HG03039 (cell line): ENCODE measurements at regions not wholly inside any gene's neighbourhood (a gene's known extent, or its start where the extent isn't known, plus 50 kb on each side); places are given as distances from the start of the nearest gene placed in this dataset.

Experiments
- ATAC-seq: cut with Tn5 transposase; IDR thresholded peaks from one replicate; pipeline ENCODE4 v1.9.1; 2021; ENCODE audit warnings: mild to moderate bottlenecking, moderate library complexity; ENCODE audit not compliant: unreplicated experiment

DNA sequence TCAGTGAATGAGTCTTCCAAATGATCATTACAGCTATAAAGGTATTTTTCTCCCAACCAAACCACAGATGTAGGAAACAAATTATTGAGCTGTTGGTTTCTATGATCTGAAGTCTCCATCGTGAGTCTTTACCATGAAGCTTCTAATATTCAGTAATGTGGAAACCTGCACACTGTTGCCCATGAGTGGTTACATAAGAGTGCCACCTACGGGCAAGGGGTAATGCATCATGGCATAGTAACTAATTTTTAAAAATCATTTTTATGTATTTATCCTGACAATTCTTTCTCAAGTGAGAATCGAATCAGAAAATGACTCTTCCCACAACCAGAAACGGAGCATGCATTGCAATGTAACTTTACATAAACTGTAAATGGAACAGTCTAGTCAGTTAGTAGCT, 282.5 kb upstream of the SMARCA2 start:
- ATAC-seq = no peak

DNA sequence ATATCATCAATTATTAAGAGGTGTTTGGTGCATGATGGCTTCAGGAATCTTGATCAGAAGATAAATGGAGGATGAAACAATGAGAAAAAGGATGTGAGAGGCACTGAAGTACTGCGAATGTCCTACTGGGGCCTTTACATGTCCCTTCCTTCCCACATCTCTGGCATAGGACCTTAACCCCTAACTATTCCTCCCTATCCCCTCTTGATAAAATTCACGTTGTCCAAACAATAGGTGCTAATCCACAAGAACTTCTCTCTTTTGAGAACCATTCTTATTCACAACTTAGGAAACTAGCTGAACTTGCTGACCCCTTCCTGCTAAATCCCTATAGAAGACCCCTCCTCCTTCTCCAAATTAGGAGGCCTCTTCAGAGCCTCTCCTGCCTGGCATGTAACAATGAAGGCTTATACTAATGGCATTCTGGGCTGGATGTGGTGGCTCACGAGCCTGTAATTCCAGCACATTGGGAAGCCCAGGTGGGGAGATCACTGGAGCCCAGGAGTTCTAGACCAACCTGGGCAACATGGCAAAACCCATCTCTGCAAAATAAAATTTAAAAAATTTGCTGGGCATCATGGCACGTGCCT, 276.5 kb upstream of the SMARCA2 start:
- ATAC-seq = no peak

DNA sequence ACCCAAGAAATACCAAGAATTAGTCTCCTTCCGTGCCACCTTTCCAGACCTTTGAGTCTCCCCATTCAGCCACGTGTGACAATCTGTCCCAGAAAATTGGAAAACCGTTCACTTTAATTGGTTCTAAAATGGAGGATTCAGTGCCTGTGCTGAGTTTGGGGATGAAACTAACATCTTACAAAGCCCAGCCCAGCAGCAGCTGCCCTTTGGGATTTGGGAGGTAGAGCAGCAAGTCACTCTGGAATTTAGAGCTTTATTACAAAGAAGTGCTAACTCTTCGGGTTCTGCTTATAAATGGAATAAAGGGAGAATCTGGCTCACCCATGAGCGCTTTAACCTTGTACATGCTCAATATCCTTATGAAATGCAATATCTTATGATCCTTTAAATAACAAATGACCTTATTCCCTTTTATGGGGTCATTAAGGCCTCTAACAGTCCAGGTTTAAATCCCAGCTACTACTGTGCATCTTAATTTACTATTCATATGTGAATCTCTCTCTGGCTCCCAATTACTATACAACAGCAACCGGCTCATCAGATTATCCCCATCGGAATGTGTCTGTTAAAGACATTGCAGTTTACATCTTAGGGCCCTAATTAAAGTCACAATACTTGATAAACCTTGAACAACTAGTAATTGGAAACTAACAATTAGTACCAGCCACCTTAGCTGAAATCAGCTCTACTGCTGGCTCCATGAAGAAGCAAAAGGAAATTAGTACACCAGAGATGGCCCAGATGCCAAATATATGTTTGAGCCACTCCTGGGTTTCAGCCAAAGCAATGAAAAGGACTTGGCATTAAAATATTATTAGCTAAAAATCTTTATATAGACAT, 271.8 kb upstream of the SMARCA2 start:
- ATAC-seq = no peak

DNA sequence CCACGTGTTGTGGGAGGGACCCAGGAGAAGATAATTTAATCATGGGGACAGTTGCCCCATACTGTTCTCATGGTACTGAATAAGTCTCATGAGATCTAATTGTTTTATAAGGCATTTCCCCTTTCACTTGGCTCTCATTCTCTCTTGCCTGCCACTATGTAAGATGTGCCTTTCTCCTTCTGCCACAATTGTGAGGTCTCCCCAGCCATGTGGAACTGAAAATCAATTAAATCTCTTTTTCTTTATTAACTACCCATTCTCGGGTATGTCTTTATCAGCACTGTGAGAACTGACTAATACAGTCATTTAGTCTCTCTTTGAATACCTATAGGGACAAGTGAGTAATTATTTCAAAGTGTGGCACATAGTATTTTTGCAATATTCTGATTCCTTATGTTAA, 269.2 kb upstream of the SMARCA2 start:
- no peak for ATAC-seq

GRCh38 chr9:1747417-1747967, 267.7 kb upstream of the SMARCA2 start:
- ATAC-seq = peak; percentile 51

GRCh38 chr9:1748407-1748806, 266.7 kb upstream of the SMARCA2 start:
- ATAC-seq = no peak

DNA sequence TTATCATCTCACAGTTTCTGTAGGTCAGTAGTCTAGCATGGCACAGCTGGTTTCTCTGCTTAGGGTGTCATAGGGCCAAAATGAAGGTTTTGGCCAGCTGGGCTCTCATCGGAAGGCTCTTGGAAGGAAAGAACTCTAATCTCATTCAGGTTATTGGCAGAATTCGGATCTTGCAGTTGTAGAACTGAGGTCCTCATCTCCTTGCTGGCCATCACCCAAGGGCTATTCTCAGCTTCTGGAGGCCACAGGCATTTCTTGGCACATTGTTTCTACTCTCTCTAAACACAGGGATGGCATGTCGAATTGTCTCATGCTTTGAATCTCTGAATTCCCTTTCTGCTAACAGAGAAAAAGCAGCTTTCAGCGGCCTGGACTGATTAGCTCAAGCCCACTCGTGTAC, 258.0 kb upstream of the SMARCA2 start:
- no peak for ATAC-seq

- peak; percentile 85 for ATAC-seq
Measured at GRCh38 chr9:1759009-1759408, 256.1 kb upstream of the SMARCA2 start.

- no peak for ATAC-seq
Measured at GRCh38 chr9:1759771-1760300, 255.3 kb upstream of the SMARCA2 start.

DNA sequence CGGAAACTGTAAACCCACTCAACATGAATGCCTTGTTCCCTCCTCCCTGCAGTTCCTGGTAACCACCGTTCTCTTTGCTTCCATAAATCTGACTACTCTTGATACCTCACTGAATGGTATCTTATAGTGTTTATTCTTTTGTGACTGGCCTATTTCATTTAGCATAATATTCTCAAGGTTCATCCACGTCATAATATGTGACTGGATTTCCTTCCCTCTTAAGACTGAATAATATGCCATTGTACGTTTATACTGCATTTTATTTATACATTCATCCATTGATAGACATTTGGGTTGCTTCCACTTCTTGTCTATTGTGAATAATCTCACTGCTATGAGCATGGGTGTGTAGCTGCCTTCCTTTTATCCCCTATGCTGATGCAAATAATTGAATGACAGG, 253.3 kb upstream of the SMARCA2 start:
- ATAC-seq = no peak

DNA sequence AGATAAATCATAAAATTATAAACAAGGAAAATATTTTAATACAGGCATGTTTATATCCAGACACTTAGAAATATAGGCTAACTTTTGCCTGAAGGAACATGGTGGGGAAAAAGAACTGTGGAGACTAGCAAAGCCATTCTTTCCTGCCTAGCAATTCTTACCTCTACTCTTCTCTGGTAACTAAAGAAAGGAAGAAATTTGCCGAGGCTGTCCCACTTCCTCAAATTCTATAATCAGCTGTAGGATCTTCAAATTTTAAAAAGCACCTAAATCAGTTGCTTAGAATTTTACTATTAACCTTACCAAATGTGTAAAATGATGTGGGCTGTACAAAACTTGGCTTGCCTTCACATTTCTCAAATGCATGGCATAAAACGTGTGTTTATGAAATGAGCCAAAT, 249.1 kb upstream of the SMARCA2 start:
- no peak for ATAC-seq

DNA sequence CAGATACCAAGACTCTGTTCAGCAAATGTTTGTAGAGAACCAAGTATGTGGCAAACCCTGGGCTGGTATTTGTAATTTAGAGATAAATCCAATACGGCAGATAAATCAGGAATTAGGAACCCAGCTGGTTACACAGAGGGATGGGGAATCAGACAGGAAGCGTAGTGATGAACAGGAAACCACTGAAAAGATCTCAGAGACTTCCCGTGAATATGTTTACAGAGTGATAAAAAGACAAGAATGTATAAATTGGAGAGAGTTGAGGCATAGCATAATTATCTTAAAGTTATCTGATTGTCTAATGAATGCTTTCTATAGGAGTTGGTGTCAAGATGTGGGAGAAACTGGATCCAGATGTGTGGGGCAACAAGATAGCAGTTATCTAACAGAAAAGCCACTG, 246.6 kb upstream of the SMARCA2 start:
- ATAC-seq = no peak

GRCh38 chr9:1771094-1771789, 243.9 kb upstream of the SMARCA2 start:
- ATAC-seq = no peak

GRCh38 chr9:1775230-1775629, 239.9 kb upstream of the SMARCA2 start:
- no peak for ATAC-seq

DNA sequence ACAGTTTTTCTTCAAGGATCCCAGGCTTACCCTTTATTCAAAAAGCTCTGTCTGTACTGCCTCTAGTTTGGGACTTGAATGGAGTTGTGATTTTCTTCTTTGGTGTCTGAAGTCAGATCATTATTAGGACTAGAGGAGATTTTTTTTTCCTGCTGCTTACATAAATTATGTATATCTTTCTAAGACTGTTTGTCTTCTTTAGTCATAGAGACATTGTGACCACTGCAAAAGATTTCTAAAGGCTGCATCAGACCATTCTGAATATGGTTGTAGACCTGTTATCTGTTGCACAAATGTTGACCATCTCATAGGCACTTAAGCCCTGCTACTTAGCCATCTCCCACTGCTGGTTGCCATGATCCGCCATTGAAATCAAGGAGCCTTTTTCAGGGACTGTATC, 238.5 kb upstream of the SMARCA2 start:
- no peak for ATAC-seq

- no peak for ATAC-seq
Measured at GRCh38 chr9:1791191-1791590, 224.0 kb upstream of the SMARCA2 start.

- no peak for ATAC-seq
Measured at GRCh38 chr9:1794547-1795270, 220.4 kb upstream of the SMARCA2 start.

DNA sequence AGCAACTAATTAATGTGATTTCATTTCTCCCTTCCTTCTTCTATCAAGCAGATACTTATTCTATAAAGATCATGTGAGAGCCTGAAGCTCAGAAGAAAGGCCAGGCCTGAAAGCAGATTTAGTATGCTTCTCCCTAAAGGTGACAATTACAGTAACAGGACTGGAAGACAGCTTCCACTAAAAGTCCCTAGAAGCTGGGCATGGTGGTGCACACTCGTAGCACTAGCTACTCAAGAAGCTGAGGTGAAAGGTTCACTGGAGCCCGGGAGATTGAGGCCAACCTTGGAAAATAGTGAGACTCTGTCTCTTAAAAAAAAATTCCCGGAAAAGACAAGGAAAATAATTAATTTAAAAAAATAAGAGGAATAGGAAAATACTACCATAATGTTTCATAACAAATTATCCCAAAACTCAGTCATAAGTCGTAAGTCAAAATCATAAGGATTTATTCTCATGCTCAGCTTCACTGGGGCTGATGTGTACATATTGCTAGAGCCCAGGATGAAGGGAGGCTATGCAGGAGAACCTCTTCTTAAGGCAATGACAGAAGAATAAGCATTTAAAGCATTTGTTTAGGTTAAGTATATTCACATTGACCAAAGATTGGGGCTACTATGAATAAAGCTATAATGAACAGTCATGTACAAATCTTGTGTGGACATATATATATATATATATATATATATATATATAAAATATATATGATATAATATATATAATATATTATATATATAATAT, 210.8 kb upstream of the SMARCA2 start:
- ATAC-seq = no peak

DNA sequence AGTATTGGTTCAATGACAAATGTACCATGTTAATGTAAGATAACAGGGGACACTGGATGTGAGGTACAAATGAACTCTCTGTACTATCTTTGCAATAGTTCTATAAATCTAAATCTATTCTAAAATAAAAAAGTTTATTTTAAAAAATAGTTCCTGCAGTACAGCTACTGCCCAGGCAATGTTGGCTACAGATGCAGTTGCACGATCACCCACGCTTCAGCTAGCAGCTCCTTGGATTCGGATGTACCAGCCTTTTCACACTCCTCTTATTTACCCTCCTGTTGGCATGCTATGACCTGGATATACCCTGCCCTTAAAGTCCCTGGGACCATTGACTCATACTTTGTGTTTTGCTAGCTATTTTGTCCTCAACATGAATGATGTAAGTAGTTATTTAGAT, 185.4 kb upstream of the SMARCA2 start:
- ATAC-seq = no peak

DNA sequence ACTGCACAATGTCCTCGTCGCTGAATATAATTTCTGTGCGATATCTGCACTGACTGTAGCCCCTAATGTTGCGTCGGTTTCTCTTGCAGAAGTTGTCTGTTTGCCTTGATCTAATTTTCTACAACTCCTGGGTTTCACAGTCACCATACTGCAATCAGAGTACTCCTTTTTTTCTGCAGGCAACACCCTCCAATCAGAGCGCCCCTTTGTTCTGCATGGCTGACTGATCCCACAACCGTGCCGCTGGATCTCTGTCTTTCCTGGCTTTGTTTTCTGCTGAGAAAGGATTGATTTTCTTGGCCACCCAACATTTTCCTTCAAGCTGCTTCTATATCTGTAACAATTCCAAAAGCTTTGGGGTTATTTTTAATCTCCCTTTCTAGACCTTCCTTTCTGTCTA, 182.2 kb upstream of the SMARCA2 start:
- no peak for ATAC-seq
